HuH-7 (cell line): ENCODE measurements at regions not wholly inside any gene's neighbourhood (a gene's known extent, or its start where the extent isn't known, plus 50 kb on each side); places are given as distances from the start of the nearest gene placed in this dataset.
"Not testable (repeated sequence)": the region's sequence is repeated elsewhere in the genome, so short reads cannot be mapped to it uniquely, and the experiment has no call there.

Experiments used
- DNase-seq: peaks from one replicate; pipeline ENCODE4 v3.0.0; 2011; ENCODE audit warnings: low spot score

- no peak for DNase-seq
Measured at GRCh38 chr6:4460586-4461475, 315.4 kb upstream of the CDYL start.

- DNase-seq = no peak
Measured at GRCh38 chr6:4459996-4460395, 316.2 kb upstream of the CDYL start.

GRCh38 chr6:4459032-4459431, 317.2 kb upstream of the CDYL start:
- no peak for DNase-seq

- DNase-seq = no peak
Measured at GRCh38 chr6:4451718-4452117, 316.3 kb upstream of the ECI2 start.

- no peak for DNase-seq
Measured at GRCh38 chr6:4451081-4451480, 315.7 kb upstream of the ECI2 start.

GRCh38 chr6:4450237-4450636, 314.9 kb upstream of the ECI2 start:
- no peak for DNase-seq

- DNase-seq = no peak
Measured at GRCh38 chr6:4449409-4449808, 314.0 kb upstream of the ECI2 start.

- DNase-seq = no peak
Measured at GRCh38 chr6:4448841-4449240, 313.5 kb upstream of the ECI2 start.

GRCh38 chr6:4447639-4448330, 312.4 kb upstream of the ECI2 start:
- no peak for DNase-seq

GRCh38 chr6:4446982-4447381, 311.6 kb upstream of the ECI2 start:
- DNase-seq = no peak

- DNase-seq = no peak
Measured at GRCh38 chr6:4441981-4442434, 306.6 kb upstream of the ECI2 start.

- no peak for DNase-seq
Measured at GRCh38 chr6:4439159-4439558, 303.8 kb upstream of the ECI2 start.

- no peak for DNase-seq
Measured at GRCh38 chr6:4437342-4437741, 302.0 kb upstream of the ECI2 start.

GRCh38 chr6:4435981-4436445, 300.6 kb upstream of the ECI2 start:
- DNase-seq = no peak

GRCh38 chr6:4434655-4435054, 299.3 kb upstream of the ECI2 start:
- no peak for DNase-seq

GRCh38 chr6:4433199-4433598, 297.8 kb upstream of the ECI2 start:
- DNase-seq = no peak

- DNase-seq = no peak
Measured at GRCh38 chr6:4426968-4427367, 291.6 kb upstream of the ECI2 start.

- DNase-seq = no peak
Measured at GRCh38 chr6:4421837-4422236, 286.5 kb upstream of the ECI2 start.

GRCh38 chr6:4420160-4420865, 284.9 kb upstream of the ECI2 start:
- DNase-seq = no peak

GRCh38 chr6:4415549-4415948, 280.2 kb upstream of the ECI2 start:
- no peak for DNase-seq

- DNase-seq = not testable (repeated sequence)
Measured at GRCh38 chr6:4414078-4414477, 278.7 kb upstream of the ECI2 start.

GRCh38 chr6:4413073-4413472, 277.7 kb upstream of the ECI2 start:
- DNase-seq = no peak

- DNase-seq = no peak
Measured at GRCh38 chr6:4412488-4412887, 277.1 kb upstream of the ECI2 start.
